Mesendoderm (in vitro differentiated cells): ENCODE measurements at regions not wholly inside any gene's neighbourhood (a gene's known extent, or its start where the extent isn't known, plus 50 kb on each side); places are given as distances from the start of the nearest gene placed in this dataset.
A peak's percentile ranks its signal among the peaks of the same experiment; 100 is the strongest.

ENCODE experiments used
- DNase-seq: peaks from one replicate; pipeline ENCODE4 v3.0.0; 2013
- H2AK5ac ChIP-seq: 2 replicates; pipeline ENCODE4 v1.6.1; 2013; ENCODE audit warnings: low read length, inconsistent platforms
- H2BK120ac ChIP-seq: 2 replicates; pipeline ENCODE4 v1.6.1; 2013; ENCODE audit warnings: low read depth, mild to moderate bottlenecking, low read length, moderate library complexity, mixed read lengths
- H2BK15ac ChIP-seq: replicated peaks from 2 replicates; pipeline ENCODE4 v1.6.1; 2013; ENCODE audit warnings: low read depth, mild to moderate bottlenecking, moderate library complexity
- H2BK5ac ChIP-seq: 2 replicates; pipeline ENCODE4 v1.6.1; 2013; ENCODE audit warnings: low read length, inconsistent platforms
- H3K18ac ChIP-seq: 2 replicates; pipeline ENCODE4 v1.6.1; 2013; ENCODE audit warnings: mild to moderate bottlenecking, low read length, mixed read lengths
- H3K23ac ChIP-seq: one replicate; pipeline ENCODE4 v1.6.1; 2013; ENCODE audit warnings: low read length
- H3K27ac ChIP-seq: 2 replicates; pipeline ENCODE4 v1.5.1; 2013; ENCODE audit warnings: low read depth, mild to moderate bottlenecking, inconsistent platforms, low read length, moderate library complexity
- H3K27me3 ChIP-seq: 2 replicates; pipeline ENCODE4 v1.6.1; 2013; ENCODE audit warnings: low read length, control low read depth, mild to moderate bottlenecking, inconsistent platforms; ENCODE audit not compliant: insufficient read depth, poor library complexity
- H3K36me3 ChIP-seq: 2 replicates; pipeline ENCODE4 v1.6.1; 2013; ENCODE audit warnings: low read length, inconsistent platforms; ENCODE audit not compliant: control insufficient read depth, insufficient read depth
- H3K4ac ChIP-seq: one replicate; pipeline ENCODE4 v1.6.1; 2013; ENCODE audit warnings: low read depth, mild to moderate bottlenecking, low read length, moderate library complexity
- H3K4me1 ChIP-seq: 2 replicates; pipeline ENCODE4 v1.6.1; 2013; ENCODE audit warnings: low read depth, low read length, inconsistent platforms; ENCODE audit not compliant: control insufficient read depth
- H3K4me2 ChIP-seq: 2 replicates; pipeline ENCODE4 v1.6.1; 2013; ENCODE audit warnings: low read length
- H3K4me3 ChIP-seq: 2 replicates; pipeline ENCODE4 v1.5.1; 2013; ENCODE audit warnings: mild to moderate bottlenecking, low read length
- H3K56ac ChIP-seq: one replicate; pipeline ENCODE4 v1.6.1; 2013; ENCODE audit warnings: low read length
- H3K79me1 ChIP-seq: 2 replicates; pipeline ENCODE4 v1.6.1; 2013; ENCODE audit warnings: low read length, inconsistent platforms
- H3K79me2 ChIP-seq: 2 replicates; pipeline ENCODE4 v1.6.1; 2013; ENCODE audit warnings: mild to moderate bottlenecking, low read length; ENCODE audit not compliant: control insufficient read depth, insufficient read depth
- H3K9ac ChIP-seq: 2 replicates; pipeline ENCODE4 v1.6.1; 2013; ENCODE audit warnings: low read length, inconsistent platforms
- H4K5ac ChIP-seq: one replicate; pipeline ENCODE4 v1.6.1; 2013; ENCODE audit warnings: low read length
- H4K8ac ChIP-seq: one replicate; pipeline ENCODE4 v1.6.1; 2013; ENCODE audit warnings: low read depth, mild to moderate bottlenecking, control low read depth, low read length, moderate library complexity
- WGBS: extraction: QIAGEN DNeasy Blood & Tissue Kit; methylation state at CpG from one replicate; pipeline ENCODE4 v1.1.7; 2013; ENCODE audit warnings: low lambda C conversion rate, missing lambda C conversion rate; ENCODE audit not compliant: insufficient coverage; ENCODE audit errors: extremely low coverage; 5-methylcytosine and 5-hydroxymethylcytosine counted together

GRCh38 chr15:27685644-27686043 is 413.5 kb downstream of the OCA2 start:
- Histone ChIP-seq H3K56ac (no peak overlapping the region), H3K23ac (no peak overlapping the region), H3K18ac (peak overlapping the region; percentile 52), H4K5ac (no peak overlapping the region), H3K79me2 (no peaks in the 10 kb centered on the region), H2BK120ac (no peak overlapping the region), H2BK5ac (no peak overlapping the region), H3K4me1 (no peaks in the 10 kb centered on the region), H3K27me3 (no peaks in the 10 kb centered on the region), H3K4me2 (no peak overlapping the region), H3K79me1 (no peaks in the 10 kb centered on the region), H2AK5ac (no peak overlapping the region), H3K4me3 (no peak overlapping the region), H4K8ac (no peak overlapping the region), H3K9ac (no peak overlapping the region), H3K4ac (peak overlapping the region; percentile 92), H2BK15ac (no peak overlapping the region), H3K27ac (no peak overlapping the region), H3K36me3 (no peaks in the 10 kb centered on the region)
- no peak for DNase-seq
- no CpG with 5 or more reads among the region's 6 CpGs for WGBS

DNA sequence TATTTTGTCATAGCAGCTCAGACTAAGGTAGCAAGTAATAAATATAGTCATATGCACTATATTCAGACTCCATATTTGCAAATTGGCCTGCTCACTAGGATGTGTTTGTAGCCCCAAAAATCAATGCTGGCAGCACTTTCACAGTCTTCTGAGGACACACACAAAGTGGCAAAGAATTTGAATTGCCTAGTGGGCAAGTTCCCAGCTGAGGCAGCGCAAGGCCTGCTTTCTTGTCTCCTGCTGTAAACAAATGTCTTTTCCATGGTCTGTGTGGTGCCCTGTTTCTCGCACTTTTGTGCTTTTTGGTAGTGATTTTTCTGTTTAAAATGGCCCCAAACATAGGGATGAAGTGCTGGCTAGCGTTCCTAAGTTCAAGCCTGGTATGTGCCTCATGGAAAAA is 416.0 kb downstream of the OCA2 start:
- no peaks in the 10 kb centered on the region for H3K79me1 ChIP-seq
- no peak overlapping the region for H4K5ac ChIP-seq
- H3K9ac ChIP-seq, result no peak overlapping the region
- no peak overlapping the region for H2AK5ac ChIP-seq
- H3K79me2 ChIP-seq, result no peaks in the 10 kb centered on the region
- no peak overlapping the region for H3K27ac ChIP-seq
- no peak overlapping the region for H2BK5ac ChIP-seq
- H3K4me1 ChIP-seq, result peaks cover 6% of the 10 kb centered on the region
- no peaks in the 10 kb centered on the region for H3K36me3 ChIP-seq
- H2BK120ac ChIP-seq, result no peak overlapping the region
- no peaks in the 10 kb centered on the region for H3K27me3 ChIP-seq
- H3K4me3 ChIP-seq, result no peak overlapping the region
- H3K4ac ChIP-seq, result no peak overlapping the region
- no CpG with 5 or more reads among the region's 3 CpGs for WGBS
- no peak overlapping the region for H3K23ac ChIP-seq
- no peak overlapping the region for H2BK15ac ChIP-seq
- H3K4me2 ChIP-seq, result no peak overlapping the region
- H3K18ac ChIP-seq, result no peak overlapping the region
- DNase-seq, result no peak
- H4K8ac ChIP-seq, result no peak overlapping the region
- H3K56ac ChIP-seq, result no peak overlapping the region

- Histone ChIP-seq H2AK5ac (no peak overlapping the region), H3K4me2 (no peak overlapping the region), H2BK120ac (no peak overlapping the region), H3K36me3 (no peaks in the 10 kb centered on the region), H4K8ac (no peak overlapping the region), H3K18ac (no peak overlapping the region), H3K79me2 (no peaks in the 10 kb centered on the region), H3K56ac (no peak overlapping the region), H4K5ac (no peak overlapping the region), H2BK15ac (no peak overlapping the region), H3K27me3 (no peaks in the 10 kb centered on the region), H3K27ac (no peak overlapping the region), H3K4ac (no peak overlapping the region), H3K79me1 (no peaks in the 10 kb centered on the region), H3K4me3 (no peak overlapping the region), H2BK5ac (no peak overlapping the region), H3K23ac (no peak overlapping the region), H3K4me1 (peaks cover 6% of the 10 kb centered on the region), H3K9ac (no peak overlapping the region)
- no CpG with 5 or more reads among the region's 8 CpGs for WGBS
- peak; percentile 51 for DNase-seq
Observed at GRCh38 chr15:27681038-27681437, 418.1 kb downstream of the OCA2 start.

DNA sequence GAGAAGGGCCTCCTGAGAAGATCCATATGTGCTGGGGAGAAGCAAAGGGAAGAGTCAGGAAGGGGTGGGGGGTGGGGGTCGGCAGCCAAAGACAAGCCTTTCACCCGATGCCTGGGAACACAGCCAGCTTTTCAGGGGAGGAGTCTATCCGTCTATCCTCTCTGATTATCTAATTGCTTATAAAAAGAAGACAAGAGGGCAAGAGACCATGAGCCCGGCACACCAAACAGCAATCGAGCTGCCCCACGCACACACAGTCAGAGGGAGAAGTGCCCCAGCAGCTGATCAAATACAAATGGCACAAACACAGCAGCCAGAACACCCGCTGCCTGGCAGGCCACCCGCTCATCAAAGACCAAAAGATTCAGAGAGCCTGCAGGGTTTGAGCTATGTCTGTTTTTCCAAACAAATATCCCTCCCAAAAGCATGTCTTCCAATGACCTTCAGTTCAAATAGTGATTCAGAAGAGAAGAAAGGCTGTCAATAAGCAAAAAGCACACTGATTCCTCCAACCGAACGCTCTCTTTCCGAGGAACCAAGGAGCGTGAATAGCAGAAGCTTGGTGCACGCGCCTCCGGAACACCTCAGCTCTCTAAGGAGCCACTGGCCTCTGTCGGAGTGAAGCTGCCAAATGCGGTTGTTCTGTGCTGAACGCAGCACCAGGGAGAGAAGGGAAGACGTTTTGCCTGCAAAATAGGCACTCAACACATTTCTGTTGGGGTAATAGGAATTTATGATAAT is 419.2 kb downstream of the OCA2 start:
- Histone ChIP-seq H3K4me2 (no peak overlapping the region), H2BK15ac (no peak overlapping the region), H3K79me1 (no peaks in the 10 kb centered on the region), H3K4ac (no peak overlapping the region), H3K4me1 (peaks cover 6% of the 10 kb centered on the region), H3K79me2 (no peaks in the 10 kb centered on the region), H4K8ac (no peak overlapping the region), H2BK5ac (no peak overlapping the region), H3K27me3 (no peaks in the 10 kb centered on the region), H3K27ac (no peak overlapping the region), H3K36me3 (no peaks in the 10 kb centered on the region), H3K18ac (no peak overlapping the region), H3K23ac (no peak overlapping the region), H4K5ac (no peak overlapping the region), H2AK5ac (no peak overlapping the region), H3K56ac (peak overlapping the region; percentile 34), H2BK120ac (no peak overlapping the region), H3K9ac (no peak overlapping the region), H3K4me3 (no peak overlapping the region)
- DNase-seq, result peak; percentile 62
- no CpG with 5 or more reads among the region's 19 CpGs for WGBS

GRCh38 chr15:27679203-27679602 is 419.9 kb downstream of the OCA2 start:
- Histone ChIP-seq H2AK5ac (no peak overlapping the region), H3K4me1 (peaks cover 6% of the 10 kb centered on the region), H4K8ac (no peak overlapping the region), H3K36me3 (no peaks in the 10 kb centered on the region), H3K79me1 (no peaks in the 10 kb centered on the region), H3K4me2 (no peak overlapping the region), H3K27me3 (no peaks in the 10 kb centered on the region), H3K18ac (no peak overlapping the region), H3K4me3 (no peak overlapping the region), H4K5ac (no peak overlapping the region), H3K9ac (no peak overlapping the region), H2BK120ac (no peak overlapping the region), H3K27ac (no peak overlapping the region), H3K79me2 (no peaks in the 10 kb centered on the region), H2BK5ac (no peak overlapping the region), H3K23ac (no peak overlapping the region), H3K4ac (no peak overlapping the region), H3K56ac (no peak overlapping the region), H2BK15ac (no peak overlapping the region)
- no CpG with 5 or more reads among the region's 4 CpGs for WGBS
- no peak for DNase-seq

- no peak overlapping the region for H3K27ac ChIP-seq
- H2BK5ac ChIP-seq, result no peak overlapping the region
- H3K4me2 ChIP-seq, result no peak overlapping the region
- no peaks in the 10 kb centered on the region for H3K79me2 ChIP-seq
- no peak overlapping the region for H3K4ac ChIP-seq
- no peak overlapping the region for H3K56ac ChIP-seq
- H3K9ac ChIP-seq, result no peak overlapping the region
- H3K79me1 ChIP-seq, result no peaks in the 10 kb centered on the region
- peaks cover 6% of the 10 kb centered on the region for H3K4me1 ChIP-seq
- no peak overlapping the region for H2BK120ac ChIP-seq
- H4K8ac ChIP-seq, result no peak overlapping the region
- no peak overlapping the region for H3K23ac ChIP-seq
- DNase-seq, result no peak
- H2AK5ac ChIP-seq, result no peak overlapping the region
- no peak overlapping the region for H3K18ac ChIP-seq
- H2BK15ac ChIP-seq, result no peak overlapping the region
- no peak overlapping the region for H4K5ac ChIP-seq
- no peak overlapping the region for H3K4me3 ChIP-seq
- no peaks in the 10 kb centered on the region for H3K36me3 ChIP-seq
- no CpG with 5 or more reads among the region's 6 CpGs for WGBS
- H3K27me3 ChIP-seq, result no peaks in the 10 kb centered on the region
Observed at GRCh38 chr15:27677951-27678350, 421.2 kb downstream of the OCA2 start.
